ENCODE measurements at regions not wholly inside any gene's neighbourhood (a gene's known extent, or its start where the extent isn't known, plus 50 kb on each side); places are given as distances from the start of the nearest gene placed in this dataset.

- no peak overlapping the region for H3K4me2 ChIP-seq (ENCODE audit: insufficient read depth, insufficient read length, low read length)
- H2BK20ac ChIP-seq (ENCODE audit: low read depth, low read length, poor library complexity, severe bottlenecking) = no peak overlapping the region
- no peaks in the 10 kb centered on the region for H3K23me2 ChIP-seq (ENCODE audit: insufficient read length, low read depth, low read length, poor library complexity, severe bottlenecking)
- no peak overlapping the region for H3K9ac ChIP-seq (ENCODE audit: extremely low read depth, insufficient read length, low read length)
- H3K23ac ChIP-seq (ENCODE audit: insufficient read length, low read depth, low read length) = no peak overlapping the region
- H2BK12ac ChIP-seq (ENCODE audit: insufficient read length, low read depth, low read length) = no peak overlapping the region
- H3K56ac ChIP-seq (ENCODE audit: insufficient read length, low read depth, low read length) = no peak overlapping the region
- H2AFZ ChIP-seq (ENCODE audit: low read length) = no peak overlapping the region
- Mint-ChIP-seq H3K4me1 (no peaks in the 10 kb centered on the region), H3K27ac (no peak overlapping the region), H3K36me3 (ENCODE audit: insufficient read depth in 1 of 3, low read depth in 3 of 3) (no peaks in the 10 kb centered on the region), H3K27me3 (ENCODE audit: low read depth) (no peaks in the 10 kb centered on the region), H3K9me3 (no peaks in the 10 kb centered on the region), H3K4me3 (no peak overlapping the region)
- H4K5ac ChIP-seq (ENCODE audit: insufficient read length, low read depth, low read length) = no peak overlapping the region
- no peak overlapping the region for H4K8ac ChIP-seq (replicated peaks; ENCODE audit: insufficient read length, low read depth, low read length)
- DNase-seq = no peak
- no peak overlapping the region for H2BK15ac ChIP-seq (ENCODE audit: low read depth, low read length)
- H4K91ac ChIP-seq (ENCODE audit: insufficient read length, low read depth, low read length) = no peak overlapping the region
- no peaks in the 10 kb centered on the region for H4K20me1 ChIP-seq (ENCODE audit: control insufficient read depth, insufficient read depth, insufficient read length)
- H3T11ph ChIP-seq (ENCODE audit: low read length) = no peak overlapping the region
- no peaks in the 10 kb centered on the region for H3K79me1 ChIP-seq (ENCODE audit: insufficient read depth, low read depth, low read length, poor library complexity, severe bottlenecking)
- H3K79me2 ChIP-seq (ENCODE audit: insufficient read depth, low read length) = no peaks in the 10 kb centered on the region
- H2BK5ac ChIP-seq (ENCODE audit: insufficient read length, low read length) = no peak overlapping the region
- no peaks in the 10 kb centered on the region for H3K27me3 ChIP-seq (ENCODE audit: insufficient read depth, low read length)
- H3K18ac ChIP-seq (ENCODE audit: insufficient read length, low read depth, low read length) = no peak overlapping the region
- no peak overlapping the region for H3K27ac ChIP-seq (ENCODE audit: insufficient read length, low read depth, low read length)
- H2BK120ac ChIP-seq (ENCODE audit: low read depth, low read length, poor library complexity, severe bottlenecking) = no peak overlapping the region
- TF ChIP-seq CTCF (conservative IDR thresholded peaks at IDR 0.05) = no peak
- no peaks in the 10 kb centered on the region for H3K4me1 ChIP-seq (ENCODE audit: insufficient read depth, low read length)
- H3K14ac ChIP-seq (ENCODE audit: insufficient read depth, low read length) = no peak overlapping the region
- no peak overlapping the region for H2AK5ac ChIP-seq (ENCODE audit: insufficient read length, low read length)
- H3K9me3 ChIP-seq (ENCODE audit: control insufficient read depth, low read depth, low read length) = no peaks in the 10 kb centered on the region
- H3K4ac ChIP-seq (ENCODE audit: low read depth, low read length) = no peak overlapping the region
These were observed 496.7 kb upstream of the HTR1E start for GRCh38 chr6:86440608-86441007.
